CD4-positive, alpha-beta T cell treated with Interleukin-10 for 1 hour (primary cell): ENCODE measurements at regions not wholly inside any gene's neighbourhood (a gene's known extent, or its start where the extent isn't known, plus 50 kb on each side); places are given as distances from the start of the nearest gene placed in this dataset.

Experiments used
- DNase-seq: peaks from one replicate; pipeline ENCODE4 v3.0.0-alpha.2; 2020

DNA sequence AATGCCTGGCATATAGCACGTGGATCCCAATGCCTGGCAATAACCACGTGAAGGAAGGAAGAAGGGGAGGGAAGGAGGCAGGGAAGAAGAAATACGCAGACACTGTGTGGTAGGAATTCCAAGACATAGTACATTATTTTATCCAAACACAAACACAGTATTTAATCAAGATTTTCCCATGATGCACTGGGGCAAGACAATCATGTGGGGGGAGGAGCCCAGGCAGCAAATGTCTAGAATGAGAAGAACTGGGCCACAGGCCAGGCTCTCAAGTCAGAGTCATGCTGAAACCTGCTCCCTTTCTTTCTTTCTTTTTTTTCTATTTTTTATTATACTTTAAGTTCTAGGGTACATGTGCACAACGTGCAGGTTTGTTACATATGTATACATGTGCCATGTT is 717.9 kb downstream of the UQCRFS1 start:
- no peak for DNase-seq

DNA sequence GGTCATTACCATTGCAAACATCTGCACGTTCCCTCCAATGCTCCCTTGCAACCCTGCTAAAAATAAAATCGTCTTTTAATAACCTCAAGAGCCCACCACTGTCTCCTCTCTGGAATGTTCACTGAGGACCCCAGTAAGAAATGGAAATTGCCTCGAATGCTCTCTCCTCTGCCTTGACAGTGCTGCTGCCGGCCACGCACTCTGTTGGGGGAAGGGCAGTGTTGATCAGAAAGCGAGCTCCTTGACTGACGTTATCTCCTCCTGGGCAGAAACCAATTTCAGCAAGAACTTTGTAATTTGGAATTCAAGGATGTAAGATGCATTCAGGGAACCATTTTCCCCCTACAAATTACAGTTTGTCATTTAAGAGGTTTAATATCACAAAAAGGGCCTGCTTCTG is 718.5 kb downstream of the UQCRFS1 start:
- DNase-seq, result no peak

DNA sequence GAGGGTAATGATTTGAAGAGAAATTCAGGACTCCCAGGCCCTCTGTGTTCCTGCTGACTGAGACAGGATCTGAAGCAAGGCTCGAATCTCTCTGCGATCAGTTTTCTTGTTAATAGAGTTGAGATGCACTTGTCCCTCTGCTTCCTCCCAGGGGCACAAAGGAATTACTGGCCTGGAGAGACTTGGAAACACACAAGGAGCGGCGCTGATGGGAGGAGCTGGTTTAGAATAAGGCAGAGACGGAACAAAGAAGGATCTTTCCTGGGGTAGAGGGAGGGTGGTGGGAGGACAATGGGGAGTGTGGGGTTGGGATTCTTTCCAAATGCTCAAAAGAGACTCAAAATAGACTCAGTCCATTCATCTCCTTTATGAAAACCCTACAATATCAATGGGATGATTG is 719.1 kb downstream of the UQCRFS1 start:
- DNase-seq, result no peak

DNA sequence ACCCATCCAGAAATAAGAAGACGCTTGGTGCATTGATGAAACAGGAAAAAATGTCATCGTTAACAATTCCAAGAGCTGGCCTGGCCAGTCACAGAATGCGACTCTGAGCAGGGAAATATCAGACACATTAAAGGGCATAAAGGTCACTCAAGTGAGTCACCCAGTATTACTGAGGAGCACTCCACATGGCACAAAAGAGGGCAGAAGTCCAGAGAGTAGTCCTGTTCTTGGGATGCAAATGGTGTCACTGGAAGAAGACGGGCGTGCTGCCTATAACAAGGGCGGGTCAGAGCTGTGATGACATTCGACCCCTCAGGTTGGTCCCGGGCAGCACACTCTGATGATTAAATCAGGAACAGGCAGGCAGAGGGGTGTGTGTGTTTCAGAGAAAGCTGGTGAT is 720.3 kb downstream of the UQCRFS1 start:
- no peak for DNase-seq

DNA sequence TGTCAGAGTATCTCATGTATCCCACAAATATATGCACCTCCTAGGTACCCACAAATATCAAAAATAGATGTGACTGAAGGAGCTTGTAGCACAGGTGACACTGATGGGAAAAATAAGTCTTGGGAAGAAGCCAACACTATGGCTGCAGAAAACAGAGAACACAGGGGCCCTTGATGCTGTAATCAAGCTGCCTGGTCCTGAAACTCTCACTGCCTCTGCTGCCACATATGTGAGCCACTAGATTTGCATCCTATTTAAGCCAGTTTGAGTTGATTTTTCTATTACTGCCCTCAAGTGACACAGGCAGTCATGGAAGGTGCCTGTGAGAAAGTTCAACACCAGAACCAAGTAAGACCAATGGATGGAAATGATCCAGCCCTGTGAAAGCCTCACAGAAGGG is 720.8 kb downstream of the UQCRFS1 start:
- DNase-seq, result no peak

DNA sequence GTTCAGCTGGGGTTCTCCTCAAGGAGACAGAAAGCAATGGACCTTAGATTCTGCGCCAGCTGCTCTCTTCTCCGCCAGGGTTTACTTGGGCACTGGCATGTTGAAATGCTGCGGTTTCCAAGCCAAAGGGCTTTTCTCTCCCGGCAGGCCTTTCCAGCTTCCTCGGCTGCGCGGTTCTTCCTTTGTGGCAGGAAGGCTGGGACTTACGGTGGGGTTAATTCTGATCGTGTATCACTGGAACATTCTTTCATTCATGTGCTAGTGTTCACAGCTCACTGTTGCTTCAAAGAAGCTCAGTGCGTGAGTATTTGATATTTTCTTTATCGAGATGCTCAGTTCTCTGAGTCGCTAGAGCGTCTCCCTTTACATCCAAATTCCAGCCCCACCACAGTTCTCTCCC is 723.2 kb downstream of the UQCRFS1 start:
- no peak for DNase-seq

DNA sequence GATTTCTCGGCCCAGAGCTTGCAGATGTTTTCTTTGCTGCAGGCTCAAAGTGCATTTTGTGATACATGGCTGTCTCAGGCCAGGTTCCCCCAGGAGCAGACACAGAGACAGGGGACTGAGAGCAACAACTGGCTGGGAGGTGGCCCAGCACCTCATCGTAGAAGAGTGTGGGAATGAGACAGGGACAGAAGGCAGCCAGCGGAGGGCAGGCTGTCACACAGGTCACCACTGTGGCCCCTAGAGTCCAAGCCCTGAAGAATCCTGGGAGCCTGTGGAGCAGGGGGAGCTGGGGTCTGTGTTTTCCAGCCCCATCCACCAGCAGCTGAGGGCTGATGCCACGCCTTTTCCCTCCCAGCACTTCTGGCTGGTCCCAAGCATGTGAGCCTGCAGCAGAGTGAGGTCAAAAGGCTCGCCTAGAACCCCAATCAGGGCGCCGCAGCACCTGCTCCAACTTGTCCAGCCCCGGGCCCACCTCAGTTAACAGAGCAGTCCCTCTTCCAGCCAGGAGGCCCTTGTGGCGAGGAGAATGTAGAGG is 723.8 kb downstream of the UQCRFS1 start:
- DNase-seq, result no peak

DNA sequence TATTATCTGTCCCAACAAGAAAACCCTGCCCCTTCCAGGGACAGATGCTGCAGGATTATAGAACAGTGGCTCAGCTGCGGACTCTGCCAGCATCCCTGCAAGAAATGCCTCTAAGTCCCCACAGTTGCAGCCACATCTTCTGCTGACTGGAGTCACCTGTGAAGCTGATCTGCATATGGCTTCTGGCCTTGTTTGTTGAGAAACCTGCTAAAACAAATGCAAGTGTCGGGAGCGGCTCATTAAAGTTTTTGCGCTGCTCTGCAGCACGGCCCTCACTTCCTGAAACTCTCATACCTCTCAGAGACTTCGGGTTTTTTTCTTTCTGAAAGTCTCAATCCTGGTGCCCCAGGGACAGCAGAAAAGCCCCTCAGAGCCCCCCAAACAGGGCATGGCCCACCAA is 725.0 kb downstream of the UQCRFS1 start:
- no peak for DNase-seq

DNA sequence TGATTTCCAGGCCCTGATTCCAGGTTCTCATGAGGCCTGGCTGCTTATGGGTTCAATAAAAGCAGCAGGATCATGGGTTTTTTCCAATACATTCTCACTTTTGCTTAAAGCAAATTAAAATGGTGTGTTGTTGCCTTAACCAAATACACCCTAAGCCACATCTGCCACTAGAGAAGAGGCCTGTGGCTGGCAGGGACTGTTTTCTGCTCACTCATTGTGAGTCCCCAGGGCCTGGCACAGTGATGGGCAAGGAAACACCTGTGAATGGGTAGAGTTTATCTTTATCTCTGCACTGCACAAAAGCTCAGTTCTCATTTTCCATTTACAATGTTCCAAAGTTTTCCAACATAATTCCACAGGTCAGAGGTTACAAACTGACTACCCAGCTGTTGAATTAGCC is 726.0 kb downstream of the UQCRFS1 start:
- DNase-seq, result no peak

DNA sequence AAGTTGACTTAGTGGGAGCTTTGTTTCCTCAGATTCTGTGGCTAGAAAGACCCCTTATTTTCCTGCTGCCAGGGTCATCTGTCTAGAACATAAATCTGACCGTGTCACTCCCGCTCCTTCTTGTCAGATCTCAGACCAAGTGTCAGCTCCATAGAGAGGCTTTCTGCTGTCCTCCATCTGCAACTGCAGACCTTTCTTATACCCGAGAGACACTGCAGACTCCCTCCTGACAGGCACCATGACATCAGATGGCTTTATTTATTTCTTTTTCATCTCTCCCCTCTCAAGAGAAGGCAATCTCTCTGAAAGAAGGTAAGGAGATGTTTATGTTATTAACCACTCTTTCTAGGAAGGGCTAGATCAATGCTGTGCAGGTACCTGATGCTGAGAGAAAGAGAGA is 726.5 kb downstream of the UQCRFS1 start:
- no peak for DNase-seq

DNA sequence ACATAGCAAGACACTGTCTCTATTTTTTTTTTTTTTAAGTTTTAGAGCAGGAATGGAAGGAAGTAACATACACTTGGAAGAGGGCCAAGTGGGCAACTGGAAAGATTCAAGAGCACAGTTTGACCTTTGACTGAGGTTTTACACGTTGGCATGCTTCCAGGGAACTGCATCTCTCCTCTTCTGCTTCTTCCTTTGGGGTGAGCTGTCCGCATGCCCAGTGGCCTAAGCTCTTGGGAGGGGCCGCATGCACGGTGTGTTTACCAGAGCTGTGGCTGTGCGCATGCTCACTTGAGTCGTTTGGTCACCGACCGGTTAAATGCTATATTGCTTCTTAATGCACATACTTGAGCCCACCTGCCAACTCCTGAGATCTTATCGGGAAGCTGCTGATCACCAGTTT is 727.7 kb downstream of the UQCRFS1 start:
- no peak for DNase-seq

DNA sequence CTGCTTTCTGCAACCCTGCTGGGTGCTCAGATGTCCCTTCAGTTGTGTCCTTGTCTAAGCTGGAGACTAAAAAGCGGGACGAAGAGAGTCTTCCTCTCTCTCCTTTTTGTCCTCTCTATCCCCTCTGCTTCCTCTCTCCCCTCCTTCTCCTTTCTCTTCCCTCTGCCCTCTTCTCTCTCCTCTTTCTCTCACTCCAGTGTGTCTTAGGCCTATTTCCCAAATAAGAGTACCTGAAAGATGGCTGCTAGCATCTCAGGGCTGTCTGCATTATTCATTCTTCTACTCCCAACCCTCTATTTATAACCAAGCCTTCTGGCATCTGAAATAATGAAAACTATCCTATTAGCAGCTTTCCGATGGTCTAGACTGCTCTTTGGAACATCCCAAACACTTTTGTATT is 729.8 kb downstream of the UQCRFS1 start:
- no peak for DNase-seq

DNA sequence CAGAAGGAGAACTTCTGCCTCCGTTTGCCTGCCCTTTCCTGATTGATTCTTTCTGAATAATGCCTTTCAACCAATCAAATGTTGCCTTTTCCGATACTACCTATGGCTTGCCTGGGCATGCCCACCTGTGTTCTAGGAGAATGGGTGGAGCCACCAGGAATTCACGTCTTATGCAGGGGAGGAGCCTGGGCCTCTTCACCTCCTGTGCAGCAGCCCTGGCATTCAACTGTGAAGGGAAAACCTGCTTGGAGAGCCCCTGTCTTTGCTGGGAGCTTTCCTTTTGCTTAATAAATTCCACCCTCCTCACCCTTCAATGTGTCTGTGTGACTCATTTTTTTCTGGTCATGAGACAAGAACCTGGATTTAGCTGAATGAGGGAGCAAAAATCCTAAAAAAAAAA is 730.7 kb downstream of the UQCRFS1 start:
- DNase-seq, result no peak

DNA sequence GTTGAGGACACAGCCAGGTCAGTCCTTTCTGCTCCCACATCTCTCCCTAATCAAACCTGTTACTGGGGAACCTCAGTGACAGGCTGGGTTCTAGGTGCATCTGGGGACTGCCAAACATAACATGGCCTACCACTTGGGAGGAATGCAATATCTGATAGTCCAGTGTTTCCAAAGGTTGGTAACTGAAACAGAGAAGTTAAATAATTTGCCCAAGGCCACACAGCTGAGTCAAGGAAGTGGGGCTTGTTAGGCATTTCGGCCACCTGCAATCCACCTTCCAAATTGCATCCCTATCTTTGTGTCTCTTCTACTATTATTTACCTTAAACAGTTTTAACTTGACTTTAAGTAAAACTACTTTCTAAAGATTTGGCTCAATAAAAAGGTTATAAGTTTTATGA is 731.3 kb downstream of the UQCRFS1 start:
- no peak for DNase-seq

DNA sequence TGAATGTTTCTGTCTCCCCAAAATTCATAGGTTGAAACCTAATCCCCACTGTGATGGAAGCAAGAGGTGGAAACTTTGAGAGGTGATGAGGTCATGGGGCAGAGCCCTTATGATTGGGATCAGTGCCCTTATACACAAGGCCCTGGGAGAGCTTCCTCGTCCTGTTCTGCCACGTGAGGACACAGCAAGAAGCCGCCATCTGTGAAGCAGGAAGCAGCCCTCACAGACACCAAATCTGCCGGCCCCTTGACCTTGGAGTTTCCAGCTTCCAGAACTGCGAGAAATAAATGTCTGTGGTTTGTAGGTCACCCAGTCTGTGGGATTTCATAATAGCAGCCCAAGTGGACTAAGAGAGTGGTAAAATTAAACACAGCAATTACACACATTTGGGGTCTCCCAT is 737.4 kb downstream of the UQCRFS1 start:
- no peak for DNase-seq

DNA sequence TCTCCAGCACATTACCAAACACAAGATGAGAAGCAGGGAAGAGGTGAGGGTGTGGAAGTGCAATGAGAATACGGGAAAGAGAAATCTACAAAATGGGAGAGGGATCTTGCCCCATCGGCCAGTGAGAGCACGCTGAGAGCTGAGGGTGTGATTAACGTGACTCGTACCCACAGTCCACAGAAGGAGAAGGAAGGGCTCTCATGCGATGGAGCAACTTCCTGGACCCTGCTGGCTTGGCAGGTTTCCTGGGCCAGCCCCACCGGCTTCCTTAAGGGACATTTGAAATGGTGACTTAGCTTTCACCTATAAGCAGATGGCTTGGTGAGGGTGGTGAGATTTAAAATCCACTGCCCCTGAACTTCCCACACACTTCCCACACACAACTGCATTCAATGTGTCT is 740.1 kb downstream of the UQCRFS1 start:
- DNase-seq, result no peak

DNA sequence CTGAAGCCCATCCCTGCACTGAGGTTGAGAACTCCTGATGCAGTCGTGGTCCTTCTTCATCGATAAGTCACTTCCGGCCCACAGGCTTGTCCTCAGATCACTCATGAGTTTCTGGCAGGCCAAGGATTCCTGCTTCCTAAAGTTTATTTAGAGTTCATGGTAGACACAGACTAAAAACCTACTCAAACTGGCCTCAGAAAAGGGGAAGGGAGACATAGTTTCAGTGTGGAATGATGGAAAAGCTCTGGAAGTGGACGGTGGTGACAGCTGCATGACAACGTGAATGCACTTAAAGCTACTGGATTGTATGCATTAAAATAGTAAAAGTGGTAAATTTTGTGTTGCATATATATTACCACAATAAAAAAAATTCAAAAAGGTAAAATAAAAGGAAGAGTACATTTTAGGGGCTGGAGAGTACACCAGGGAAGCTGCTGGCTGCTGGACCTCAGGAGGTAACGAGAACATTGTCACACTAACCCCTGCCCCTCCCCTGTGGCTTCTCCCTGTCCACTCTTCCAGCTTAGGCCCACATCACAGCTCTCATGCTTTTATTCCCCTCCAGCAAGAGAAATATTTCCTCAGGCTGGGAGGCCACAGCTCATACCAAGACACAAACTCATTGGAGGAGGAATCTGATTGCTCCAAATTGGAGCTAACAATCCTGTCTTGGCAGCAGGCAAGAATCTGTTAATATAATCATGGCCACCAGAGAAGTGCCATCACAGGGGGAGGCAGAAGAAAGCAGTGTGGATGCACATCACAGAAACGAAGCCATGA is 741.0 kb downstream of the UQCRFS1 start:
- no peak for DNase-seq

DNA sequence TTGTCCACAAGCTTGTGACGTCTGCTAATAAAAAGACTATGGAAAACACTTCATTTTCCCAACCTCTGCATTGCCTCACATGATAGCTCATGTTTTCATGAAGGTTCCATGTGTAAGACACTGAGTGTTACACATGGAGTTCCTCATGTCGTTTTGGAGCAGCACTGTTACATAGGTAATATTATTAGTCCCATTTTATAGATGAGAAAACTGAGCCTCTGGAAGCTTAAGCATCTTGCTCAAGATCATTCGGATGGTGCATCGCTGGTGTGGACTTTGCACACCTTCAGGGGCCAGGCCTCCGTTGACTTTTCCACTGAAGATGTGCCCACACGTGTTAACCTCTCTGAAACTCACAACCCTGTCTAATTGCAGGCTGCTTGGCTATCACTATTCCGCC is 743.4 kb downstream of the UQCRFS1 start:
- no peak for DNase-seq

DNA sequence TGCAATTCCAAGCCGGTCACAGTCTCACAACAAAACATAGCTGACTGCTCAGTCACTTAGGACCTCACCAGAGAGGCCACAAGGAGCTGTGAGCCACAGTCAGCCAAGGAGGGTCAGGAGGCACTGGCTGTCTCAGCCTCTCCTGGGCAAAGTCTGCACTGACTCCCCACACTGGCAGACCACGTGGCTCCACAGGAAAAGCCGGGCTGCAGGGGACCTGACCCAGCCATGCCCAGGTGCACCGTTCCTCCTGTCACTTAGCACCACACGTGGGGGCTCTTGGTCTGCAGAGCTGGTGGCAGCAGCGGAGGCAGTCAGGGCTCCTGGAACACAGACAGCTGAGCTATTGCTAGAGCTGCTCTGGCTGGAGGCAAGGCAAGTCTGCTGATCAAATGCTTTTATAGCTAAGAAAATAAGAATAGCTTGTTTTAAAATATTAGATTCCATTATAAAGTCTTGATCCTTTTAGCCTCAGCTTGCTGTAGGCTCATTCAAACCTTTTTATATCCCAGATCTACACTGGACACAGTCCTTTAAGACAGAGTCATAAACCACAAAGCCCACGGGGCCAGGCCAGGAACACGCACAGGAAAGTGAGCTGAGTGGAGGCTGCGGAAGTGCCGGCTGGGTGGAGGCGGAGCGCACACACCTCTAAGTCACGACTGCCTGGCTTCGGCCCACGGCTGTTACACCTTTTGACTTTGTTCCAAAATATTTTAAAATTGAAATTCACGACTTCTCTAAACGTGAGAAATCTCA is 744.1 kb downstream of the UQCRFS1 start:
- peak; percentile 3 for DNase-seq

DNA sequence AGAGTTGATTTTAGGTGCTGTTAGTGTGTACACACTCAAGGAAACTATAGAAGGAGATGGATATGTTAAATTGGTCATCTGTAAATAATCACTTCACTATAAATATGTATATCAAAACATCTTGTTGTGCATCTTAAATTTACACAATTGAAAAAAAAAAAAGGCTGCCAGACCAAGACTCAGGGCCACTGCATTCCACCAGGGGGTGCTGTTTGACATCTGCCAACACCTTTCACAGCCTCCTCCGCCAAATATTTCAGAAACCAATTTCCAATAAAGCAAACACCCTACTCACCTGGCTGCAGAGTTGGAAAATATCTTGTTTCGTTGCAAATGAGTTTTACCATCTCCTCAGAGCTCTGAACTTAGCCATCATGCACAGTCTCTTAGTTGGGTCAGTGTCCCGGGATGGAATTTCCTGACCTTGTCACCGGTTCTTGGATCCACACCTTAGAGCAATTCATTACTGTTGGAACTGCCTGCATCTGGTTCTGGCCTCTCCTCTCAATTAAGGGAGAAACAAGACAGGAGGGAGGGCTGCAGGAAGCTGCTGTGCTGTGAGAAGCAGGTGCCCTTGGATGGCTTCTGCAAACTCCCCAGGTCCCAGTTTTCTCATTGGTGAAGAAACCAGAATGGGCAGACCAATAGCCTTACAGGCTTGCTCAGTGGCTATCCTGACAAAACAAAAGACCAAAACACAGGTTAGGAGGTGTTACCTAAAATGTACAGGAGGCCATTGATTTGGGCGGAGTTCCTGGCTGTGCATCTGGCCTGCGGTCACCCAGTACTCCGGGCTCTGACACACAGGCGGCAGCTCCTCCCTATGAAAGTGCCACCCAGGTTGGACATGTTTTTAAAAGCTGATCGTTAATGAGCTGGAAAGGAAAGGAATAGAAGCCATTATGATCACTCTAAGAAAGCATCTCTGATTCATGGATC is 746.6 kb downstream of the UQCRFS1 start:
- peak; percentile 48 for DNase-seq

DNA sequence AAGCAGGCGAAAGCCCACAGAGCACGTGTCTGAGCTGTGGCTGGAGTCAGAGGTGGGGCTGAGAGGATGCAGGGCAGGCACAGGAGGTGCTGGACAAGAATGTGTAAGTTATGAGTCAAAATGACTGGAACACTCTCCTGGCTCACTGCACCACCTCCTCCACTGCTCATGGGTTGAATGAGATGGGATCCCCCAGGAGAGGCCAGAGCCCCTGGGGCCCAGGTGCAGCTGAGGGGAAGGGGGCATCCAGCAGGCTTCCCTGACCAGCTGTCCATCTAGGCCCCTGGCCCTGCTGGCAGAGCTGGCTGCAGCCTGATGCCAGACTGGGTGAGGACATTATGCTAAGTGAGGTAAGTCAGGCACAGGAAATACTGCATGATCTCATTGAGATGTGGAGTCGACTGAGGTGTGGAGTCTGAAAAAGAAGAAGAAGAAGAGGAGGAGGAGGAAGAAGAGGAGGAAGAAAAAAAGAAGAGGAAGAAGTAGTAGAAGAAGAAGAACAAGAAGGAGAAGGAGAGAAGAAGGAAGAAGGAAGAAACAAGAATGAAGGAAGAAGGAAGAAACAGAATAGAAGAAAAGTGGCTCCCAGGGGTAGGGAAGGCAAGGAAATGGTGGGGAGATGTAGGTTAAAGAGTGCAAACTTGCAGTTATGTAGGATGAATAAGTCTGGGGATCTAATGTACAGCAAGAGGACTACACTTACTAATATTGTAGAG is 747.4 kb downstream of the UQCRFS1 start:
- no peak for DNase-seq

DNA sequence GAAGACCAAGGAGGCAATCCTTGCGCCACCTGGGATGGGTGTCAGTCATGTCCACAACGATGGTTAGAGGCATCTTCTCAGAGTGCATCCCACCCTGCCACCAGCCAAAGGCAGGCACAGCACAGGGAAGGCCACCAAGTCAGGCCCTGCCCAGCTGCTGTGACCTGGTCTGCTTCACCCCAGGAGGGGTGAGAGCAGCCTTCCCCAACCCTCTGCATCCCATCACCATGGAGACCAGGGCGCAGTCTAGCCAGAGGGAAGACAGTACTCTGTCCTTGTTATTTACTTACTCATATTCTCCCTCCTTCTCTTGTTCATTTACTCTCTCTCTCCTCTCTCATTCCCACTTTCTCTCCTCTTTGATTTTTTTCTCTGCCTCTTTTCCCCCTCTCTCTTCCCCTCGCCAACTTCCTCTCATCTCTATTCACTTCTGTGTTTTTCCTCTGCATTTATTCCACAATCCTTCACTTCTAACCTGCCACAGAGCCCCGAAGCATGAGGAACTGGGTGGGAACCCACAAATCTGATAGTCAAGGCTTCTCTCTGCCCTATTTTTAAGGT is 749.4 kb downstream of the UQCRFS1 start:
- no peak for DNase-seq
